HepG2 (cell line): ENCODE measurements at regions not wholly inside any gene's neighbourhood (a gene's known extent, or its start where the extent isn't known, plus 50 kb on each side); places are given as distances from the start of the nearest gene placed in this dataset.

ENCODE experiments used
- ATAC-seq: fragments of 200-7000 bp; cut with Tn5 transposase; 3 replicates; pipeline ENCODE4 v1.9.1; 2020; ENCODE audit warnings: mild to moderate bottlenecking, moderate library complexity
- BruUV-seq: library from RNA; stranded (reverse); fragments of 400-500 nt; replicated peaks from 2 replicates; lab custom pipeline; 2021; lab: Mats Ljungman, UMichigan
- CTCF ChIA-PET: fragments of 300-600 bp; formaldehyde crosslinking; extraction: SDS; loops from one replicate; lab custom pipeline; 2021; ENCODE audit warnings: low total read pairs, inconsistent platforms, low intra/inter-chr PET ratio; lab: Yijun Ruan, JAX
- POLR2A ChIA-PET: fragments of 350-600 bp; sonication (Branson Sonifier 250); formaldehyde crosslinking; loops from one replicate; lab custom pipeline; 2020; ENCODE audit warnings: antibody characterized with exemption, inconsistent platforms; lab: Yijun Ruan, JAX
- DNase-seq: peaks from one replicate; pipeline ENCODE4 v3.0.0-alpha.2; 2015; ENCODE audit warnings: low spot score
- FAIRE-seq: peaks from 3 replicates; lab custom pipeline; 2011; peaks lifted over from hg19 to GRCh38; lab: Jason Lieb, UNC
- H2AFZ ChIP-seq: one replicate; pipeline ENCODE4 v1.6.1; 2011; ENCODE audit warnings: low read length, inconsistent platforms
- H3K27ac ChIP-seq: fragments of 300-600 bp; 3 replicates; pipeline ENCODE4 v1.8.0; 2011; ENCODE audit warnings: mixed run types, mild to moderate bottlenecking, mixed read lengths, low read length, inconsistent platforms; ENCODE audit not compliant: insufficient read depth; ENCODE audit errors: extremely low read length
- H3K27me3 ChIP-seq, 2 experiments: fragments of 200-600 bp in 1 of 2; 2 replicates in 1 of 2; 3 replicates in 1 of 2; pipeline versions ENCODE4 v1.6.0 to v1.8.0; 2011; ENCODE audit warnings: low read length in 2 of 2, mild to moderate bottlenecking in 2 of 2, moderate library complexity in 2 of 2, inconsistent platforms in 1 of 2; ENCODE audit not compliant: insufficient read depth in 2 of 2, control insufficient read depth in 1 of 2
- H3K36me3 ChIP-seq, 2 experiments: fragments of 200-600 bp in 1 of 2; replicated peaks in 1 of 2; 2 replicates in 1 of 2; 3 replicates in 1 of 2; pipeline versions ENCODE4 v1.5.1 to v1.8.0; 2011; ENCODE audit warnings: low read length in 2 of 2, inconsistent platforms in 1 of 2; ENCODE audit not compliant: insufficient read depth in 2 of 2, control insufficient read depth in 1 of 2
- H3K4me1 ChIP-seq: 2 replicates; pipeline ENCODE4 v1.5.1; 2012; ENCODE audit warnings: low read length, inconsistent platforms; ENCODE audit not compliant: insufficient read depth
- H3K4me2 ChIP-seq: 2 replicates; pipeline ENCODE4 v1.6.0; 2011; ENCODE audit warnings: low read depth, low read length, inconsistent platforms
- H3K4me3 ChIP-seq, 3 experiments: fragments of 200-600 bp in 1 of 3; sonication (generic), shearing (Covaris generic) in 1 of 3; replicated peaks in 1 of 3; 2 replicates each; pipeline ENCODE4 v1.5.1; 2011 to 2016; ENCODE audit warnings: low read length in 3 of 3, inconsistent platforms in 2 of 3, low read depth in 2 of 3, mild to moderate bottlenecking in 2 of 3, control low read depth in 1 of 3, mixed read lengths in 1 of 3; ENCODE audit not compliant: insufficient read depth in 1 of 3
- H3K79me2 ChIP-seq: one replicate; pipeline ENCODE4 v1.6.1; 2011; ENCODE audit warnings: low read length, inconsistent platforms; ENCODE audit not compliant: insufficient read depth
- H3K9ac ChIP-seq: 2 replicates; pipeline ENCODE4 v1.6.0; 2011; ENCODE audit warnings: mild to moderate bottlenecking, low read depth, low read length, inconsistent platforms; ENCODE audit not compliant: insufficient read depth
- H3K9me3 ChIP-seq: 2 replicates; pipeline ENCODE4 v1.5.1; 2012; ENCODE audit warnings: mild to moderate bottlenecking, low read length
- H4K20me1 ChIP-seq: 2 replicates; pipeline ENCODE4 v1.6.0; 2011; ENCODE audit warnings: inconsistent platforms, mild to moderate bottlenecking, low read length, moderate library complexity; ENCODE audit not compliant: insufficient read depth
- ARNTL ChIP-seq: sonication (generic); formaldehyde crosslinking; IDR thresholded peaks from 2 replicates; pipeline ENCODE4 v1.4.0; 2020; ENCODE audit warnings: mild to moderate bottlenecking, missing genetic modification reagents
- SMAD1 ChIP-seq: sonication (generic); formaldehyde crosslinking; IDR thresholded peaks from 2 replicates; pipeline ENCODE4 v1.4.0; 2020; ENCODE audit warnings: missing genetic modification reagents, low read depth, mild to moderate bottlenecking, borderline replicate concordance
- SOX5 ChIP-seq: IDR thresholded peaks from 2 replicates; pipeline ENCODE4 v1.6.1; 2016; ENCODE audit warnings: borderline replicate concordance
- SRSF1 ChIP-seq: fragments of 200-400 bp; formaldehyde crosslinking; optimal IDR thresholded peaks from 2 replicates; pipeline ENCODE3; 2017; ENCODE audit warnings: mild to moderate bottlenecking, low read depth, low read length, moderate library complexity
- U2AF2 ChIP-seq: fragments of 200-400 bp; formaldehyde crosslinking; IDR thresholded peaks from 2 replicates; pipeline ENCODE4 v1.6.1; 2017; ENCODE audit warnings: low read depth, mild to moderate bottlenecking, low read length
- WGBS: methylation state at CpG from one replicate; pipeline ENCODE4 v1.1.6; 2017; ENCODE audit warnings: low lambda C conversion rate; 5-methylcytosine and 5-hydroxymethylcytosine counted together
- in situ Hi-C: cut with HindIII; loops from 2 replicates; pipeline ENCODE4 v1.10.0; 2017; ENCODE audit warnings: low pct_unique_long_range_greater_than_20kb; ENCODE audit not compliant: extremely low pct_ligation_motif_present
- intact Hi-C: fragments of 100-400 bp; cut with micrococcal nuclease; formaldehyde crosslinking; loops from one replicate; pipeline ENCODE4 v1.10.0; 2022; ENCODE audit not compliant: unreplicated experiment

DNA sequence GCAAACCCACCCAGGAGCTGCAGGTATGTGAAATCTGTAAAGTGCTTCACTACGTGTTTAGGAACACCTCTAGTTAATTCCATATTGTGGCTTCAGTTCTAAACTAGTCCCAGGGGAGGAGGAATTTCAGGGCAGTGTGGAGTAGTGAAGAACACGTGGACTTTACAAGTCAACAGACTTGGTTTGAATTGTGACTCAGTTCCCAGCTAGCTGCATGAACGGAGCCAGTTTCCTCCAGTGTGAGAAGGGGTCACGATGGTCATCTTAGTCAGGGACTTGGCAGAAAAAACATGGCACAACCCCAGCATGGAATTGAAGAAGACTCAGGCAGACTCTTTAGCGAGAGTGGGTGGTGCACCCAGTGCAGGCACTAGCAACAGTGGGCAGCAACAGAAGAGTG is 175.7 kb upstream of the UBL3 start (continued):
- TF ChIP-seq SMAD1 (CRISPR knock-in tag) (no peak), SRSF1 (no peak)

- no peaks in the 10 kb centered on the region for H3K36me3 ChIP-seq
- H2AFZ ChIP-seq: no peak overlapping the region
- BruUV-seq: no TSS peak
- intact Hi-C loops (no loop called here), in situ Hi-C loops (no loop called here)
- H3K4me3 ChIP-seq: no peak overlapping the region
- H3K4me2 ChIP-seq: no peak overlapping the region
- no peak for FAIRE-seq
- DNase-seq: no peak
- H3K27ac ChIP-seq: no peak overlapping the region
- 93% methylated on average over 1 of the region's 1 CpG for WGBS
- no peaks in the 10 kb centered on the region for H3K79me2 ChIP-seq
- ChIA-PET CTCF (no interaction called here), POLR2A (no interaction called here)
- no peaks in the 10 kb centered on the region; a peak in 1 of 5 replicates for H3K27me3 ChIP-seq
- no peaks in the 10 kb centered on the region for H4K20me1 ChIP-seq
- H3K9ac ChIP-seq: no peak overlapping the region
- no peak for TF ChIP-seq ARNTL
- H3K9me3 ChIP-seq: no peaks in the 10 kb centered on the region
- no peak for ATAC-seq
- H3K4me1 ChIP-seq: peaks cover 32% of the 10 kb centered on the region
These were observed 174.9 kb upstream of the UBL3 start for GRCh38 chr13:30025351-30025750.

- peaks cover 32% of the 10 kb centered on the region for H3K4me1 ChIP-seq
- in situ Hi-C loops: no loop called here
- ChIA-PET CTCF (no interaction called here), POLR2A (no interaction called here)
- no peaks in the 10 kb centered on the region for H4K20me1 ChIP-seq
- no peaks in the 10 kb centered on the region for H3K9me3 ChIP-seq
- H3K27me3 ChIP-seq: no peaks in the 10 kb centered on the region; a peak in 1 of 5 replicates
- H3K79me2 ChIP-seq: no peaks in the 10 kb centered on the region
- H3K4me2 ChIP-seq: no peak overlapping the region
- ATAC-seq (no peak), DNase-seq (no peak), FAIRE-seq (no peak)
- intact Hi-C loops: no loop called here
- TF ChIP-seq U2AF2: peak; percentile 78; the same call in 1 of the 2 replicates
- TF ChIP-seq SOX5 (CRISPR knock-in tag): no peak
- 55% methylated on average over 8 of the region's 8 CpGs for WGBS
- H2AFZ ChIP-seq: no peak overlapping the region
- H3K9ac ChIP-seq: no peak overlapping the region
- H3K4me3 ChIP-seq: no peak overlapping the region
- H3K27ac ChIP-seq: no peak overlapping the region
- no peaks in the 10 kb centered on the region for H3K36me3 ChIP-seq
- BruUV-seq: no TSS peak
These were observed 173.9 kb upstream of the UBL3 start for GRCh38 chr13:30024125-30024865.
